PC-3 (cell line): ENCODE measurements at regions not wholly inside any gene's neighbourhood (a gene's known extent, or its start where the extent isn't known, plus 50 kb on each side); places are given as distances from the start of the nearest gene placed in this dataset.

ENCODE experiments used
- ATAC-seq: fragments of 200-7000 bp; cut with Tn5 transposase; 2 replicates; pipeline ENCODE4 v1.9.1; 2020; ENCODE audit warnings: mild to moderate bottlenecking, moderate library complexity
- BruUV-seq: library from RNA; stranded (reverse); fragments of 400-500 nt; replicated peaks from 2 replicates; lab custom pipeline; 2021; lab: Mats Ljungman, UMichigan
- CTCF ChIA-PET: fragments of 300-600 bp; sonication (Branson Sonifier 250); formaldehyde crosslinking; loops from one replicate; lab custom pipeline; 2022; ENCODE audit warnings: antibody characterized with exemption; lab: Charles Lee
- POLR2A ChIA-PET: fragments of 300-600 bp; sonication (Branson Sonifier 250); formaldehyde crosslinking; loops from one replicate; lab custom pipeline; 2022; ENCODE audit warnings: antibody characterized with exemption; ENCODE audit not compliant: unreplicated experiment; lab: Charles Lee
- DNase-seq: peaks from one replicate; pipeline ENCODE4 v3.0.0-alpha.2; 2015
- H2AFZ ChIP-seq: fragments of 300-600 bp; sonication (generic); 2 replicates; pipeline ENCODE4 v1.6.0; 2016; ENCODE audit warnings: antibody characterized with exemption, low read length
- H3F3A ChIP-seq: fragments of 300-600 bp; sonication (generic); one replicate; pipeline ENCODE4 v1.6.0; 2017; ENCODE audit warnings: antibody characterized with exemption, low read length, control low read depth, mild to moderate bottlenecking; ENCODE audit not compliant: unreplicated experiment
- H3K27ac ChIP-seq: fragments of 300-600 bp; sonication (generic); 2 replicates; pipeline ENCODE4 v1.5.1; 2016; ENCODE audit warnings: mild to moderate bottlenecking, low read length
- H3K27me3 ChIP-seq: fragments of 300-600 bp; sonication (generic); 2 replicates; pipeline ENCODE4 v1.6.1; 2016; ENCODE audit warnings: low read length, mixed read lengths
- H3K36me3 ChIP-seq: fragments of 300-600 bp; sonication (generic); 2 replicates; pipeline ENCODE4 v1.6.1; 2016; ENCODE audit warnings: low read depth, mixed run types, low read length, mixed read lengths
- H3K4me1 ChIP-seq: fragments of 300-600 bp; sonication (generic); 2 replicates; pipeline ENCODE4 v1.5.1; 2016; ENCODE audit warnings: low read length; ENCODE audit not compliant: insufficient read depth
- H3K4me2 ChIP-seq: fragments of 300-600 bp; sonication (generic); 2 replicates; pipeline ENCODE4 v1.6.0; 2016; ENCODE audit warnings: low read length
- H3K4me3 ChIP-seq: fragments of 300-600 bp; sonication (generic); 2 replicates; pipeline ENCODE4 v1.5.1; 2016; ENCODE audit warnings: mild to moderate bottlenecking, low read length, mixed read lengths
- H3K79me2 ChIP-seq: fragments of 300-600 bp; sonication (generic); 2 replicates; pipeline ENCODE4 v1.6.1; 2017; ENCODE audit warnings: low read length, mixed read lengths
- H3K9ac ChIP-seq: fragments of 300-600 bp; sonication (generic); 2 replicates; pipeline ENCODE4 v1.6.0; 2016; ENCODE audit warnings: mild to moderate bottlenecking, low read length
- H3K9me2 ChIP-seq: fragments of 300-600 bp; sonication (generic); replicated peaks from 2 replicates; pipeline ENCODE4 v1.6.1; 2016; ENCODE audit warnings: mixed run types, low read length, mixed read lengths
- H3K9me3 ChIP-seq: fragments of 300-600 bp; sonication (generic); 2 replicates; pipeline ENCODE4 v1.6.1; 2016; ENCODE audit warnings: low read length, mixed read lengths
- H4K20me1 ChIP-seq: fragments of 300-600 bp; sonication (generic); 2 replicates; pipeline ENCODE4 v1.6.1; 2016; ENCODE audit warnings: low read length, mixed read lengths
- CTCF ChIP-seq: fragments of 300-600 bp; sonication (generic); conservative IDR thresholded peaks from 2 replicates; pipeline ENCODE4 v1.5.1; 2017; ENCODE audit warnings: antibody characterized with exemption, low read depth, mild to moderate bottlenecking, low read length
- EZH2 ChIP-seq: fragments of 300-600 bp; sonication (generic); IDR thresholded peaks from one replicate; pipeline ENCODE4 v1.6.1; 2017; ENCODE audit warnings: antibody characterized with exemption, mild to moderate bottlenecking, low read length; ENCODE audit not compliant: unreplicated experiment
- EZH2phosphoT487 ChIP-seq: fragments of 300-600 bp; sonication (generic); IDR thresholded peaks from 2 replicates; pipeline ENCODE4 v1.6.1; 2018; ENCODE audit warnings: mild to moderate bottlenecking, antibody characterized with exemption, low read length, borderline replicate concordance
- intact Hi-C: fragments of 100-400 bp; cut with micrococcal nuclease; formaldehyde crosslinking; loops from 2 replicates; pipeline ENCODE4 v1.9.0; 2023

- H3K27me3 ChIP-seq, result peaks cover 31% of the 10 kb centered on the region; the same call in 1 of the 2 replicates
- no peak overlapping the region for H3K4me3 ChIP-seq
- no peak overlapping the region for H3K4me2 ChIP-seq
- no peak for TF ChIP-seq CTCF
- TF ChIP-seq EZH2, result no peak
- TF ChIP-seq EZH2phosphoT487, result no peak
- no peaks in the 10 kb centered on the region for H3K4me1 ChIP-seq
- DNase-seq, result no peak
- intact Hi-C loops, result no loop called here
- ChIA-PET POLR2A (no interaction called here), CTCF (no interaction called here)
- no peak overlapping the region for H2AFZ ChIP-seq
- no peak for ATAC-seq
- no peaks in the 10 kb centered on the region for H3K79me2 ChIP-seq
- no peaks in the 10 kb centered on the region for H3F3A ChIP-seq
- no peaks in the 10 kb centered on the region for H4K20me1 ChIP-seq
- H3K9ac ChIP-seq, result no peak overlapping the region
- BruUV-seq, result no TSS peak
- H3K36me3 ChIP-seq, result no peaks in the 10 kb centered on the region
- H3K9me2 ChIP-seq, result no peaks in the 10 kb centered on the region
- no peaks in the 10 kb centered on the region for H3K9me3 ChIP-seq
- no peak overlapping the region for H3K27ac ChIP-seq
Observed at GRCh38 chr1:118253053-118253915, 68.3 kb upstream of the SPAG17 start.

- Histone ChIP-seq H3K79me2 (no peaks in the 10 kb centered on the region), H4K20me1 (no peaks in the 10 kb centered on the region), H3K9ac (no peak overlapping the region), H3K9me3 (no peaks in the 10 kb centered on the region), H3K36me3 (no peaks in the 10 kb centered on the region), H2AFZ (no peak overlapping the region), H3K27me3 (peaks cover 31% of the 10 kb centered on the region; the same call in 1 of the 2 replicates), H3K9me2 (no peaks in the 10 kb centered on the region), H3K27ac (no peak overlapping the region), H3K4me1 (no peaks in the 10 kb centered on the region), H3K4me2 (no peak overlapping the region), H3K4me3 (no peak overlapping the region), H3F3A (no peaks in the 10 kb centered on the region)
- TF ChIP-seq EZH2phosphoT487 (no peak), EZH2 (no peak), CTCF (no peak)
- ChIA-PET POLR2A (no interaction called here), CTCF (no interaction called here)
- intact Hi-C loops, result no loop called here
- BruUV-seq, result no TSS peak
- DNase-seq, result no peak
- no peak for ATAC-seq
Observed at GRCh38 chr1:118252624-118253023, 67.6 kb upstream of the SPAG17 start.

GRCh38 chr1:118250232-118250631, 65.2 kb upstream of the SPAG17 start:
- intact Hi-C loops, result no loop called here
- CTCF ChIA-PET, result no interaction called here
- POLR2A ChIA-PET, result no interaction called here

More at GRCh38 chr1:118250232-118250631, 65.2 kb upstream of the SPAG17 start:
- Histone ChIP-seq H3F3A (no peaks in the 10 kb centered on the region), H2AFZ (no peak overlapping the region), H3K27me3 (peaks cover 32% of the 10 kb centered on the region; the same call in 1 of the 2 replicates), H3K27ac (no peak overlapping the region), H4K20me1 (no peaks in the 10 kb centered on the region), H3K9me3 (no peaks in the 10 kb centered on the region), H3K79me2 (no peaks in the 10 kb centered on the region), H3K4me2 (no peak overlapping the region), H3K4me1 (no peaks in the 10 kb centered on the region), H3K36me3 (no peaks in the 10 kb centered on the region), H3K4me3 (no peak overlapping the region), H3K9ac (no peak overlapping the region), H3K9me2 (no peaks in the 10 kb centered on the region)
- BruUV-seq, result no TSS peak
- DNase-seq (no peak), ATAC-seq (no peak)
- no peak for TF ChIP-seq EZH2phosphoT487
- TF ChIP-seq EZH2, result no peak
- TF ChIP-seq CTCF, result no peak
